ENCODE measurements at regions not wholly inside any gene's neighbourhood (a gene's known extent, or its start where the extent isn't known, plus 50 kb on each side); places are given as distances from the start of the nearest gene placed in this dataset.
A peak's percentile ranks its signal among the peaks of the same experiment; 100 is the strongest.

GRCh38 chr5:10859393-10860195 is 98.6 kb upstream of the DAP start:
- intact Hi-C loops (cut with DNase I), result no loop called here
- TF ChIP-seq CTCF (IDR thresholded peaks at IDR 0.05) (no peak), EP300 (IDR thresholded peaks at IDR 0.05) (no peak), POLR2AphosphoS5 (IDR thresholded peaks at IDR 0.05) (no peak), POLR2A (IDR thresholded peaks at IDR 0.05) (no peak)
- DNase-seq, result no peak
- Histone ChIP-seq H3K4me3 (no peak overlapping the region), H3K36me3 (no peaks in the 10 kb centered on the region), H3K4me1 (peaks cover 0 to 22% (median 15%) of the 10 kb centered on the region in 4 donors), H3K9me3 (no peaks in the 10 kb centered on the region), H3K27me3 (no peaks in the 10 kb centered on the region), H3K27ac (no peak overlapping the region)
- 39 to 75% methylated on average over 15 of the region's 15 CpGs for WGBS, 2 donors

- 89 to 90% methylated on average over 9 of the region's 9 CpGs for WGBS, 2 donors
- Histone ChIP-seq H3K27ac (no peak overlapping the region), H3K36me3 (no peaks in the 10 kb centered on the region), H3K4me1 (peaks cover 0 to 22% (median 15%) of the 10 kb centered on the region in 4 donors), H3K9me3 (no peaks in the 10 kb centered on the region), H3K4me3 (no peak overlapping the region), H3K27me3 (no peaks in the 10 kb centered on the region)
- no peak for DNase-seq
- TF ChIP-seq EP300 (IDR thresholded peaks at IDR 0.05), result no peak
- no peak for TF ChIP-seq POLR2AphosphoS5 (IDR thresholded peaks at IDR 0.05)
- no peak for TF ChIP-seq POLR2A (IDR thresholded peaks at IDR 0.05)
- TF ChIP-seq CTCF (IDR thresholded peaks at IDR 0.05), result no peak
- intact Hi-C loops (cut with DNase I), result no loop called here
Observed at GRCh38 chr5:10858945-10859344, 97.9 kb upstream of the DAP start.

GRCh38 chr5:10858307-10858706 is 97.3 kb upstream of the DAP start:
- Histone ChIP-seq H3K36me3 (no peaks in the 10 kb centered on the region), H3K4me1 (peaks cover 0 to 22% (median 15%) of the 10 kb centered on the region in 4 donors), H3K27me3 (no peaks in the 10 kb centered on the region), H3K4me3 (no peak overlapping the region), H3K9me3 (no peaks in the 10 kb centered on the region), H3K27ac (no peak overlapping the region)
- DNase-seq, result no peak
- TF ChIP-seq POLR2AphosphoS5 (IDR thresholded peaks at IDR 0.05) (no peak), POLR2A (IDR thresholded peaks at IDR 0.05) (no peak), EP300 (IDR thresholded peaks at IDR 0.05) (no peak), CTCF (IDR thresholded peaks at IDR 0.05) (no peak)
- WGBS, 2 donors, result 48 to 64% methylated on average over 5 of the region's 5 CpGs
- intact Hi-C loops (cut with DNase I), result no loop called here

- no peak for DNase-seq
- Histone ChIP-seq H3K27ac (no peak overlapping the region), H3K4me1 (peaks cover 0 to 22% (median 15%) of the 10 kb centered on the region in 4 donors), H3K9me3 (no peaks in the 10 kb centered on the region), H3K36me3 (no peaks in the 10 kb centered on the region), H3K27me3 (no peaks in the 10 kb centered on the region), H3K4me3 (peak overlapping the region in 1 of 4 donors; percentile 14)
- intact Hi-C loops (cut with DNase I), result no loop called here
- WGBS, 2 donors, result 61 to 64% methylated on average over 11 of the region's 11 CpGs
- no peak for TF ChIP-seq EP300 (IDR thresholded peaks at IDR 0.05)
- TF ChIP-seq CTCF (IDR thresholded peaks at IDR 0.05), result peak in 1 of 4 experiments; percentile 12
Observed at GRCh38 chr5:10857338-10857733, 96.3 kb upstream of the DAP start.
